Stimulated activated naive B cell treated with anti-CD40 and anti-IgM and Interleukin-4, amounts not matched to agents 10 μg/mL and 1 μg/mL and 100 μg/mL, for 72 hours (primary cell): ENCODE measurements at regions not wholly inside any gene's neighbourhood (a gene's known extent, or its start where the extent isn't known, plus 50 kb on each side); places are given as distances from the start of the nearest gene placed in this dataset.

Experiments used
- ATAC-seq, 2 donors: fragments of 150-1000 bp; cut with Tn5 transposase; replicated peaks; 2 replicates each; pipeline ENCODE4 v1.10.0; 2021; ENCODE audit warnings: moderate library complexity in 1 of 2
- DNase-seq: peaks from one replicate; pipeline ENCODE4 v3.0.0; 2021
- H3K27ac Mint-ChIP-seq: one replicate; pipeline ENCODE4 v1.8.0; 2022; ENCODE audit warnings: mild to moderate bottlenecking, mixed read lengths
- H3K27me3 Mint-ChIP-seq, 2 donors: one replicate each; pipeline ENCODE4 v1.8.0; 2022; ENCODE audit warnings: mixed read lengths in 2 of 2
- H3K36me3 Mint-ChIP-seq, 2 donors: one replicate each; pipeline ENCODE4 v1.8.0; 2022; ENCODE audit warnings: mixed read lengths in 2 of 2, mild to moderate bottlenecking in 1 of 2
- H3K4me1 Mint-ChIP-seq, 2 donors: one replicate each; pipeline ENCODE4 v1.8.0; 2022; ENCODE audit warnings: mixed read lengths in 2 of 2, mild to moderate bottlenecking in 1 of 2
- H3K4me3 Mint-ChIP-seq, 2 donors: one replicate each; pipeline ENCODE4 v1.8.0; 2022; ENCODE audit warnings: mild to moderate bottlenecking in 2 of 2, mixed read lengths in 2 of 2, moderate library complexity in 1 of 2
- H3K9me3 Mint-ChIP-seq, 2 donors: one replicate each; pipeline ENCODE4 v1.8.0; 2022; ENCODE audit warnings: mixed read lengths in 2 of 2, mild to moderate bottlenecking in 1 of 2

DNA sequence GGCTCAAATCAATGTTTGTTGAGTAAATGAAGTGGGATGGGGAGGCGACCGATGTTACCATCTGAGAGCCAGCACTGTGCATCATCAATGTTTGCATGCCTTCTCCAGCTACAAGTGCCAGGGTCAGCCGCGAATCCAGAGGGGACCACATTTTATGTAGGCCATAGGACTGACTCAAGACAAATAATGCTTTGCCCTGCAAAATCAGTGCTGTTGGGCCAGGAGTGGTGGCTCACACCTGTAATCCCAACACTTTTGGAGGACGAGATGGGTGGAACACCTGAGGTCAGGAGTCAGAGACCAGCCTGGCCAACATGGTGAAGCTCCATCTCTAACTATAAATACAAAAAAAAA, 53.1 kb upstream of the WSB1 start:
- Mint-ChIP-seq H3K27me3 (no peaks in the 10 kb centered on the region), H3K4me3 (peak overlapping the region; percentile 14 to 37), H3K4me1 (peaks cover 37 to 70% of the 10 kb centered on the region in 2 donors), H3K36me3 (no peaks in the 10 kb centered on the region), H3K27ac (no peak overlapping the region), H3K9me3 (no peaks in the 10 kb centered on the region)
- ATAC-seq (no peak), DNase-seq (no peak)

DNA sequence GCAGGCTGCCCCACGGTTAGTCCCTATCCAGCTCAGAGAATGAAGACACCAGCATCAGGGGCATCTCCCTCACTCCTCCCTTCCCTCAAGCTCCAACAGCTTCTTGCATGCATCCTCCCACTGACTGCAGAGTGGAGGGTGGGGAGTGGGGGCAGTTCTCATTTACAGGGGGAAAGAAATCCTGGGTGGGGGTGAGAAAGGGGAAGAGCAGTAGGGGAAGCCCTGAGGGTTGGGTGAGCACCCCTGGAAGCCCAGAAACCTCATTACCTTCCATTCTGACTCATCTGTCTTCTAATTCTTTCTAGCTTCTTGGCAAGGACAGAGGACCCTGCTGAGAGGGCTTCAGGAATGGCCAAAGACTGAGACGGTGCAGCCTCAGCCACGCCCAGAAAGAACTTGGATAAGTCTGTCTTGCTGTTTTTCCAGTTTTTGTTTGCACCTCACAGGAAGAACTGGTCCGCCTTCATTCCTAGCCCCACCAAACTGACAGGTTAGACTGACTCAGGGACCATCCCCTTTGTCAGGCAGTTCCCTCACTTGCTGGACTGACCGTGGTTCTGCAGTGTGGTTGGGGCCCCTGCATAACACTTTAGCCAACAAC, 52.5 kb upstream of the WSB1 start:
- ATAC-seq, result peak; percentile 76 to 78
- peak overlapping the region; percentile 47 for H3K27ac Mint-ChIP-seq
- H3K27me3 Mint-ChIP-seq, result no peaks in the 10 kb centered on the region
- peak; percentile 48 for DNase-seq
- peak overlapping the region; percentile 23 to 53 for H3K4me3 Mint-ChIP-seq
- peaks cover 38 to 71% of the 10 kb centered on the region in 2 donors for H3K4me1 Mint-ChIP-seq
- H3K9me3 Mint-ChIP-seq, result no peaks in the 10 kb centered on the region
- no peaks in the 10 kb centered on the region for H3K36me3 Mint-ChIP-seq

DNA sequence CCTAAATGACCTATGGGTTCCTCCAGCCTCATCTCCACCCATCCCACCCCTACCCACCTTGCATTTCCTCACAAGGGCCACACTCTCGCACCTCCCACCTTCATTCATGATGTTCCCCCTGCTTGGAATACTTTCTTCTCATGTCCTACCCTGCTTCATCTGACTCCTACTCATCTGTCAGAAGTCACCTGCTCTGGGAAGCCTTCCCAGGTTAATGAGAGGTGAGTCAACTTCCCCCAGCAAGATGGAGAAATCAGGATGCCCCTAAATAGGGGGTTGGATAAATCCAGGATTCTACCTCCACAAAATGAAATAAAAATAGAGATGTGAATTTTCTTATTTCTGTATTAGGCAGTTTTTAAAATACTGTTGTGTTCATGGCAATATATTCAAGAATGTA, 51.0 kb upstream of the WSB1 start:
- Mint-ChIP-seq H3K4me1 (peaks cover 36 to 62% of the 10 kb centered on the region in 2 donors), H3K4me3 (no peak overlapping the region), H3K36me3 (no peaks in the 10 kb centered on the region), H3K9me3 (no peaks in the 10 kb centered on the region), H3K27me3 (no peaks in the 10 kb centered on the region), H3K27ac (no peak overlapping the region)
- DNase-seq (no peak), ATAC-seq (no peak)

DNA sequence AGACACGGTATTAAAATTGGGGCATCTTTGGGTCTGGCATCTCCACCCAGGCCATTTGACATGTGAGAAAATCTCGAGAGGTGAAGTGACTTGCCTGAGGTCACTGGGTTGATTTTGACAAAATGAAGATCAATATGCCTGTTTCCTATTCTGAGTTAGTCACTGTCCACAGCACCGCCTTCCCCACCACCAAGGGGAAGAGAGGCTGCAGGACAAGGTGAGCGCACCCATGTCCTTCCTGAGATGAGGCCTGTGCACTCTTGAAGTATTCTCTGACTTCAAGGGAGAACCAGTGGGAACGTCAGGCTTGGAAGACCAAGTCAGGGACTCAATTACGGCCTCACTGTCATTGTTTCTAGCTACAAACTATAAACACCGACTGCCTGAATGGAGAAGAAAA, 49.9 kb upstream of the WSB1 start:
- Mint-ChIP-seq H3K9me3 (no peaks in the 10 kb centered on the region), H3K4me1 (peaks cover 30 to 51% of the 10 kb centered on the region in 2 donors), H3K27ac (no peak overlapping the region), H3K27me3 (no peaks in the 10 kb centered on the region), H3K36me3 (no peaks in the 10 kb centered on the region), H3K4me3 (no peak overlapping the region)
- DNase-seq, result no peak
- no peak for ATAC-seq
